HS-27A (cell line): ENCODE measurements at regions not wholly inside any gene's neighbourhood (a gene's known extent, or its start where the extent isn't known, plus 50 kb on each side); places are given as distances from the start of the nearest gene placed in this dataset.

Source experiments
- DNase-seq: peaks from one replicate; pipeline ENCODE4 v3.0.0-alpha.2; 2012; ENCODE audit warnings: low read depth, missing footprints

- no peak for DNase-seq
Measured at GRCh38 chr20:22226849-22227700, 357.3 kb downstream of the FOXA2 start.

GRCh38 chr20:22223236-22223635, 361.1 kb downstream of the FOXA2 start:
- DNase-seq: no peak

GRCh38 chr20:22217712-22218352, 366.5 kb downstream of the FOXA2 start:
- no peak for DNase-seq

- no peak for DNase-seq
Measured at GRCh38 chr20:22216984-22217383, 367.4 kb downstream of the FOXA2 start.

GRCh38 chr20:22214296-22214695, 370.1 kb downstream of the FOXA2 start:
- DNase-seq: no peak

GRCh38 chr20:22213271-22213670, 371.1 kb downstream of the FOXA2 start:
- DNase-seq: no peak

GRCh38 chr20:22207280-22207679, 377.1 kb downstream of the FOXA2 start:
- DNase-seq: no peak

GRCh38 chr20:22204801-22205200, 379.6 kb downstream of the FOXA2 start:
- no peak for DNase-seq

- DNase-seq: no peak
Measured at GRCh38 chr20:22182148-22182547, 402.2 kb downstream of the FOXA2 start.

- DNase-seq: no peak
Measured at GRCh38 chr20:22180244-22180643, 404.1 kb downstream of the FOXA2 start.

GRCh38 chr20:22160101-22160652, 424.2 kb downstream of the FOXA2 start:
- no peak for DNase-seq

GRCh38 chr20:22159276-22159675, 425.1 kb downstream of the FOXA2 start:
- DNase-seq: no peak

- DNase-seq: no peak
Measured at GRCh38 chr20:22127587-22127986, 422.1 kb downstream of the PAX1 start.

GRCh38 chr20:22106308-22106938, 401.0 kb downstream of the PAX1 start:
- no peak for DNase-seq

- no peak for DNase-seq
Measured at GRCh38 chr20:22101606-22102005, 396.1 kb downstream of the PAX1 start.

- no peak for DNase-seq
Measured at GRCh38 chr20:22100686-22101085, 395.2 kb downstream of the PAX1 start.

- no peak for DNase-seq
Measured at GRCh38 chr20:22099348-22099747, 393.9 kb downstream of the PAX1 start.

- no peak for DNase-seq
Measured at GRCh38 chr20:22098511-22098910, 393.0 kb downstream of the PAX1 start.

- DNase-seq: no peak
Measured at GRCh38 chr20:22093122-22093521, 387.7 kb downstream of the PAX1 start.

GRCh38 chr20:22088882-22089281, 383.4 kb downstream of the PAX1 start:
- no peak for DNase-seq

GRCh38 chr20:22080985-22081384, 375.5 kb downstream of the PAX1 start:
- DNase-seq: no peak

GRCh38 chr20:22074635-22075034, 369.2 kb downstream of the PAX1 start:
- DNase-seq: no peak

GRCh38 chr20:22071841-22072240, 366.4 kb downstream of the PAX1 start:
- no peak for DNase-seq
